Epithelial cell of proximal tubule (primary cell): ENCODE measurements at regions not wholly inside any gene's neighbourhood (a gene's known extent, or its start where the extent isn't known, plus 50 kb on each side); places are given as distances from the start of the nearest gene placed in this dataset.

Experiments used
- DNase-seq: peaks from one replicate; pipeline ENCODE4 v3.0.0-alpha.2; 2011; ENCODE audit warnings: low read depth
- H3K4me3 ChIP-seq: 2 replicates; pipeline ENCODE4 v1.5.1; 2011; ENCODE audit warnings: low read depth, mild to moderate bottlenecking, low read length
- CTCF ChIP-seq: conservative IDR thresholded peaks from 2 replicates; pipeline ENCODE4 v1.5.1; 2012; ENCODE audit warnings: low read depth, mild to moderate bottlenecking, low read length

- peak overlapping the region; percentile 4 for H3K4me3 ChIP-seq
- no peak for TF ChIP-seq CTCF
- no peak for DNase-seq
Observed at GRCh38 chr11:79973721-79974617, 533.1 kb upstream of the TENM4 start.

- no peak for TF ChIP-seq CTCF
- no peak overlapping the region for H3K4me3 ChIP-seq
- no peak for DNase-seq
Observed at GRCh38 chr11:79971255-79971654, 530.4 kb upstream of the TENM4 start.

GRCh38 chr11:79966592-79966991, 525.8 kb upstream of the TENM4 start:
- no peak for DNase-seq
- no peak for TF ChIP-seq CTCF

GRCh38 chr11:79963856-79964645, 523.2 kb upstream of the TENM4 start:
- no peak overlapping the region for H3K4me3 ChIP-seq
- no peak for TF ChIP-seq CTCF
- no peak for DNase-seq

More at GRCh38 chr11:79966592-79966991, 525.8 kb upstream of the TENM4 start:
- H3K4me3 ChIP-seq: no peak overlapping the region

- no peak for DNase-seq
- no peak for TF ChIP-seq CTCF
Observed at GRCh38 chr11:79960461-79960860, 519.6 kb upstream of the TENM4 start.

GRCh38 chr11:79959318-79959717, 518.5 kb upstream of the TENM4 start:
- no peak for DNase-seq
- no peak for TF ChIP-seq CTCF

More at GRCh38 chr11:79960461-79960860, 519.6 kb upstream of the TENM4 start:
- H3K4me3 ChIP-seq: no peak overlapping the region

More at GRCh38 chr11:79959318-79959717, 518.5 kb upstream of the TENM4 start:
- H3K4me3 ChIP-seq: no peak overlapping the region
